GM18508 (cell line): ENCODE measurements at regions not wholly inside any gene's neighbourhood (a gene's known extent, or its start where the extent isn't known, plus 50 kb on each side); places are given as distances from the start of the nearest gene placed in this dataset.

Experiments
- ATAC-seq: cut with Tn5 transposase; IDR thresholded peaks from one replicate; pipeline ENCODE4 v1.9.1; 2021; ENCODE audit warnings: moderate number of reproducible peaks; ENCODE audit not compliant: insufficient read depth, unreplicated experiment

- no peak for ATAC-seq
These were observed 633.9 kb downstream of the ARL4A start for GRCh38 chr7:13321316-13321715.

DNA sequence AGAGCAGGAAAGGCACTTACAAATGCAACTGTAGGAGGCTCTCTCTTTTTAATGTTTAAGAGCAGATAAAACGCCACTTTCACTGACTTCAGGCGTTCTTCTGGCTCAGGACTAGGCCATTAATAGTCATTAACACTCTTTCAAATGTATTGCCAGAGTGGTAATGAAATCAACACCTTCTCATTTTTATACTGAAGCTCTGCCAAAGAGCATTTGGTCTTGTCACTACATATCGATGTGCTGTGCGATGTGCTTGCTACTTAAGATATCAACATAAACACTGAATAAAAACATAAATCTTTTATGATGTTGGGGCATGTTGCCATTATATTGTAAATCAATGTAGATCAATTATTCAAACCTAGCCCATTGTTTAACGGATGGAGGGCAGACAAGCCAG lies 634.7 kb downstream of the ARL4A start:
- ATAC-seq, result no peak

- no peak for ATAC-seq
These were observed 640.2 kb downstream of the ARL4A start for GRCh38 chr7:13327669-13328068.

DNA sequence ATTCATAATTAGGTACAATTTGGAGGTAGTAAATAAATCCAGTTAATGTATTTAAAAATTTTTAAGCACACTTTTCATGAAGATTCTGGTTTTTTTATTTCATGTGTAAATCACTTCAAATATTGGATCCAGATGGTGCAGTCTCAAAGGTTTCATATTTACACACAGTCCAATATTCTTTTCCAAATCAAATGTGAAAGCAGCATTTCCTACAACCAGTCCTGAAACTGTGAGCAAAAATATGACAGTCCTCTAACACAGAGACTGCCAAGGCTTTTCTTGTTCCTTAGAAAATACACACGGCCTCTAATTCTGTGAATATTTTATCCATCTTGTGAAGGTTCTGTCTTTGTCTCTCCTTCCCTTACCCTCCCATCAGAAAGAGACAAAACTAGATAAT lies 645.9 kb downstream of the ARL4A start:
- ATAC-seq, result no peak

- ATAC-seq, result no peak
These were observed 648.8 kb downstream of the ARL4A start for GRCh38 chr7:13336227-13336626.

DNA sequence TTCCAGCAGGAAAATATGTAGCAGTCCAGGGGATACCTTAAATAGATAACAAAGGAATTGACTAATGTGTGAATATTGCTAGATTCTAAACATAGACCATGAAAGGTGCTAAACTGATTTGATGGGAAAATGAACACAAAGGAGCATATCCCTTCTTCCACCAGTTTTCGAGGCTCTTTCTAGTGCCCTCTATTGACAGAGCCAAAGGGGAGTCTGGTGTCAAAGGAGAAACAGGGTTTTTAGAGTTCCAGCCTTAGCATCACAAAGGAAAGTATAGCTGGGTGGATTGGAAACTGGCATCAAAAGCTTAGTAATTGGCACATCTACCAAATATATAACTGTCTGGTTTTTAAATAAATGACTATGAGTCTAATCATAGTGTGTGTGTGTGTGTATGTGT lies 636.8 kb downstream of the ETV1 start:
- ATAC-seq, result no peak

- no peak for ATAC-seq
These were observed 629.8 kb downstream of the ETV1 start for GRCh38 chr7:13359656-13360055.

- no peak for ATAC-seq
These were observed 602.7 kb downstream of the ETV1 start for GRCh38 chr7:13386741-13387140.

- no peak for ATAC-seq
These were observed 581.6 kb downstream of the ETV1 start for GRCh38 chr7:13407911-13408310.

GRCh38 chr7:13411151-13411550 lies 578.3 kb downstream of the ETV1 start:
- ATAC-seq, result no peak

DNA sequence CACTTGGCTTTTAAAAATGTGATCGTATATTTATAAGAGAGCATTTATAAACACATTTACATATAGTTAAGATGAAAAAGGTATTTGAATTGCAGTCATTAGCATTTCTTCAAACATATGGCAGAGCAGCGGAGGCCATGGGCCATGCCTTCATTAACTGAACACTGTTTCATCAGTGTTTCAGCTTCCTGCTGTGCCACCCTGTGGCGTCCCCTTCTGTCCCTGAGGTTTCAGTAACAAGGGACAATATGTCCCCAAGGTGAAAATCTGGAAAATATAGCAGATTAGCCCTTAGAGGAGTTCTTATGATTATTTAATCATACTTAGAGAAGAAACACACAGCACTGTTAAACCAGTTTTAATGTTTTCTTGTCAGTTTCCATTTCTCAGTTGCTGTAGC lies 577.8 kb downstream of the ETV1 start:
- ATAC-seq, result no peak

DNA sequence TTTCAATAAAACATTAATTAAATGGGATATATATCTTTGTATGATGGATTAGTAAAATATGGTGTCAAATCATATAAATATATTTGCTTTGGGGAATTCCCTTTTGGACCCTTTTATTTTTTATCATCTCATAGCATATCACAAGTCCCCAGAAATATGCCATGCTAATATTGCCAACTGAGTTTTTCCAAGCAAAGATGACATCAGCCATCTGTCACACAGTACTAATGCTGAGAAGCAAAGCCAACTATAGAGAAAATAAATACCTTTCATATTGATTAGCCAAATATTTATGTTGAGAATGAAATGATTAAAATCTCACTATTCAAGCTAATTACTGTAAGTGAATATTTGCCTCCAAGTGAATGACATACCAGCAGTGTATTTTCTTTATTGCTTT lies 575.3 kb downstream of the ETV1 start:
- ATAC-seq, result no peak

DNA sequence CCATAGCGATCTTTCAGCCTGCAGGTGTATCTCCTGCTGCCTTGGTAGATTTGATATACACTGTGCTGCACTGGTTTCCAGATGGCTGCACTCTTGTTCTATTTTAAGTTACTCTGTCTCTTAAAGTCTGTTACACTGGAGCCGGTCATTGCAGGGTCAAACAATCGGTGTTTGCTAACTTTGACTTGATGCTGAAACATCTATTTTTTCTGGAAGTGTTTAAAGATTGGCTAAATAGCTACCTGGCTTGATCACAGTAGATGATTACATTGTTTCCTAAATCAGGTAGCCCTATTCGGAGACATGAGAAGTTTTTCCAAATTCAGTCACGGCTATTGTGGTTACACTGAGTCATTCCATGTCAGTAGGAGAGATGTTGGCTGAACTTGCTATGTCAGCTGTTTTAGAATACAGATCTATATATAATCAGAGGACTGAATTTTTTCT lies 574.8 kb downstream of the ETV1 start:
- ATAC-seq, result no peak

DNA sequence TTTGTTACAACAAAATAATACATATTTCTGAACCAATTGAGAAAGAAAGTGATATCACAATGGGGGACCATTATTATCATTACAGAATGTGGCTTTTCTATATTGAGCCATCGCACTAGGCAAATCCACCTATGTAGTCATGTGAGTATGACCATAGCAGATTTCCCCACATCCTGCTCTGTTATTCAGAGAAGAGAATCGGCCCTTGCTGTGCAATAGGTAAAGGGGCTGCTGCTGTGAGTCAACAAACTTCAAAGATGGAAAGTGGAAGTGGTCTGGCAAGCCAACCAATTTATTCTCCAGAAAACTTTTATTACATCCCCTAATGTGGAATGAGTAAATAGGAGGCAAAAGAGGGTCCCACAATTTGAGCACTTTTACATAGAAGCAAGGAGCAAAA lies 573.4 kb downstream of the ETV1 start:
- no peak for ATAC-seq

GRCh38 chr7:13416544-13416943 lies 572.9 kb downstream of the ETV1 start:
- no peak for ATAC-seq

- ATAC-seq, result no peak
These were observed 568.7 kb downstream of the ETV1 start for GRCh38 chr7:13420726-13421125.

DNA sequence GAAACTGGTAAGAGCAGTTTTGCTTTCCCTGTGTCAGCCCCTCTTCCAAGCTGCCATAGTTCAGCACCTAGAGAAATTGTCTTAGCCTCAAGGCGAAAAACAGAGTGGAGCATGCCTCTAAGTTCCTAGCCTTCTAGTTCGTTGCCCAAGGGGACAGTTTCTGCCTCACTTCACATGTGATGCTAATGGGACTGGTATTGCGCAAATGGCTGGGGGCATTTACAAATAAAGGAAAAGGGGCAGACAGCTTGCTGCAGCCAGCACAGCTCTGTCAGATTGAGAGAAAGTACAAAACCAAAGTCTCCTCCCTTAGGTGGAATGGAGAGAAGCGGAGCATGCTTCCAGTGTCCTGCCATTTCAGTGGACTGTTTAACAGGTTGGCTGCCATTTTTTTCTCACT lies 567.7 kb downstream of the ETV1 start:
- ATAC-seq, result no peak

DNA sequence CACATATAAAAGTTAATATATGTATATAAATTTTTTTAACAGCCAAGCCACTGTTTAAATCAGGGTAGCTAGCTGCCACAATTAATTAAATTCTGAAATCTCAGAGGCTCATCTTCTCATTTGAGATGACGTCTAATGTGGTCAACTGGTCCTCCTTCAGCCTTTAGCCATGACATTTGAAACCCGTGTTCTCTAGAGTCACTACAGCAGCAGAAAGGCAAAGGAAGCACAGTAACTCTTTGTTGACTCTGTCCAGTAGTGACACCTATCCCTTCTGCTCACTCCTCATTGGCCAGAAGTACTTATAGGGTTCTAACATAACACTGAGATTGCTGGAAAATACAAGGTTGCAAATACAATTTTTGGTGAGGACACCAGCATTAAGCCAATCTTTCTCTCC lies 555.5 kb downstream of the ETV1 start:
- no peak for ATAC-seq

- no peak for ATAC-seq
These were observed 547.2 kb downstream of the ETV1 start for GRCh38 chr7:13442226-13442625.

- ATAC-seq, result no peak
These were observed 541.8 kb downstream of the ETV1 start for GRCh38 chr7:13447637-13448036.

DNA sequence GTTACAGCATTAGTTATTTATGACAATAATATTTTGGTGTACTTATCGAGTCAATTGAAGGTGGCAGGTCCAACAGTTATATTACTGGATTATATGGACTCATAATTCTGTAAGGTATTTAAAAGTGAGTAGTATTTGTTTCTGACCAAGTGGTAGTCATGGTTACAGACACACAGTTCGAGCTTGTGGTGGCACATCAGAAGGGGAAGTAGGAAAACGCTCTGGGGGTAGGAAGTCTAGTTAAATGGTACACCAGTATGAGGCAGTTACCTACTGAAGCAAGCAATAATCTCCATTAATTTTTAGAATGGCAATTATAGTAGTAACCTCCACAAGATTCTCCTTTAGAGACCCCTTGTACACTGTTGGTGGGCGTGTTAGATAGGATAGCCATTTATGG lies 541.2 kb downstream of the ETV1 start:
- no peak for ATAC-seq

GRCh38 chr7:13449460-13449859 lies 540.0 kb downstream of the ETV1 start:
- ATAC-seq, result no peak

- ATAC-seq, result no peak
These were observed 534.4 kb downstream of the ETV1 start for GRCh38 chr7:13454916-13455592.
